SK-N-SH (cell line): ENCODE measurements at regions not wholly inside any gene's neighbourhood (a gene's known extent, or its start where the extent isn't known, plus 50 kb on each side); places are given as distances from the start of the nearest gene placed in this dataset.

Experiments
- CTCF ChIA-PET: fragments of 300-600, 350-600 bp; formaldehyde crosslinking; extraction: SDS; loops from one replicate; lab custom pipeline; 2021; lab: Yijun Ruan, JAX
- POLR2A ChIA-PET: fragments of 350-600 bp; sonication (Branson Sonifier 250); formaldehyde crosslinking; extraction: SDS; loops from one replicate; lab custom pipeline; 2020; ENCODE audit warnings: antibody characterized with exemption, inconsistent platforms; lab: Yijun Ruan, JAX
- DNase-seq: peaks from one replicate; pipeline ENCODE4 v3.0.0; 2012
- H2AFZ ChIP-seq: fragments of 200-600 bp; sonication (generic); 2 replicates; pipeline ENCODE4 v1.8.1; 2016; ENCODE audit warnings: antibody characterized with exemption, mild to moderate bottlenecking, low read depth
- H3F3A ChIP-seq: fragments of 200-600 bp; sonication (generic); replicated peaks from 2 replicates; pipeline ENCODE3; 2016; ENCODE audit warnings: antibody characterized with exemption, mild to moderate bottlenecking; ENCODE audit not compliant: insufficient read depth
- H3K27ac ChIP-seq, 2 experiments: fragments of 200-500 bp in 1 of 2; fragments of 200-600 bp in 1 of 2; sonication (Bioruptor generic) in 1 of 2; sonication (generic), shearing (Covaris generic) in 1 of 2; 2 replicates each; pipeline versions ENCODE4 v1.5.1 to v1.6.1; 2014 to 2016; ENCODE audit warnings: low read depth in 2 of 2, inconsistent platforms in 1 of 2, low read length in 1 of 2, mild to moderate bottlenecking in 1 of 2, mixed read lengths in 1 of 2
- H3K27me3 ChIP-seq: fragments of 200-600 bp; sonication (generic), shearing (Covaris generic); 2 replicates; pipeline ENCODE4 v1.6.1; 2016; ENCODE audit warnings: mixed run types; ENCODE audit not compliant: insufficient read depth
- H3K36me3 ChIP-seq, 2 experiments: fragments of 200-500 bp in 1 of 2; fragments of 200-600 bp in 1 of 2; sonication (Bioruptor generic) in 1 of 2; sonication (generic) in 1 of 2; replicated peaks in 1 of 2; 2 replicates each; pipeline versions ENCODE3 to v1.5.1; 2014 to 2016; ENCODE audit warnings: low read length in 1 of 2, mild to moderate bottlenecking in 1 of 2; ENCODE audit not compliant: insufficient read depth in 2 of 2, control insufficient read depth in 1 of 2
- H3K4me1 ChIP-seq, 2 experiments: fragments of 200-500 bp in 1 of 2; fragments of 200-600 bp in 1 of 2; sonication (Bioruptor generic) in 1 of 2; sonication (generic), shearing (Covaris generic) in 1 of 2; 2 replicates each; pipeline versions ENCODE4 v1.5.1 to v1.6.1; 2014 to 2016; ENCODE audit warnings: low read depth in 1 of 2, low read length in 1 of 2, mixed run types in 1 of 2; ENCODE audit not compliant: insufficient read depth in 2 of 2, control insufficient read depth in 1 of 2
- H3K4me2 ChIP-seq: fragments of 200-600 bp; sonication (generic), shearing (Covaris generic); 2 replicates; pipeline ENCODE4 v1.6.1; 2017; ENCODE audit warnings: mixed run types
- H3K4me3 ChIP-seq, 2 experiments: fragments of 200-500 bp in 1 of 2; fragments of 200-600 bp in 1 of 2; sonication (Bioruptor generic) in 1 of 2; sonication (generic), shearing (Covaris generic) in 1 of 2; 2 replicates each; pipeline versions ENCODE4 v1.5.1 to v1.8.1; 2014 to 2016; ENCODE audit warnings: low read depth in 2 of 2, inconsistent platforms in 1 of 2, low read length in 1 of 2, mild to moderate bottlenecking in 1 of 2, mixed read lengths in 1 of 2, moderate library complexity in 1 of 2
- H3K79me2 ChIP-seq: fragments of 200-600 bp; sonication (generic); 2 replicates; pipeline ENCODE4 v1.8.1; 2017; ENCODE audit warnings: mild to moderate bottlenecking; ENCODE audit not compliant: insufficient read depth
- H3K9ac ChIP-seq: fragments of 200-600 bp; sonication (generic); 2 replicates; pipeline ENCODE4 v1.6.1; 2017; ENCODE audit warnings: mixed run types
- H3K9me2 ChIP-seq: fragments of 200-600 bp; sonication (generic); 2 replicates; pipeline ENCODE4 v1.6.1; 2017; ENCODE audit warnings: mixed run types
- H3K9me3 ChIP-seq: fragments of 200-600 bp; sonication (generic); 2 replicates; pipeline ENCODE4 v1.6.1; 2017; ENCODE audit warnings: mixed run types, mild to moderate bottlenecking, moderate library complexity
- H4K20me1 ChIP-seq: fragments of 200-600 bp; sonication (generic); 2 replicates; pipeline ENCODE4 v1.6.1; 2017; ENCODE audit warnings: mild to moderate bottlenecking, mixed run types; ENCODE audit not compliant: insufficient read depth
- CHD2 ChIP-seq: fragments of 150-350 bp; IDR thresholded peaks from 2 replicates; pipeline ENCODE4 v1.6.1; 2018; ENCODE audit warnings: low read length; ENCODE audit not compliant: partially characterized antibody
- EZH2phosphoT487 ChIP-seq: fragments of 200-600 bp; sonication (generic); IDR thresholded peaks from 2 replicates; pipeline ENCODE4 v1.6.1; 2017; ENCODE audit warnings: low read depth, mixed run types, mild to moderate bottlenecking, antibody characterized with exemption, moderate library complexity, borderline replicate concordance
- FOXJ3 ChIP-seq: sonication (generic); formaldehyde crosslinking; IDR thresholded peaks from 2 replicates; pipeline ENCODE4 v1.5.1; 2020; ENCODE audit warnings: mild to moderate bottlenecking, missing genetic modification reagents
- GABPA ChIP-seq: IDR thresholded peaks from 2 replicates; pipeline ENCODE4 v1.4.0; 2012; ENCODE audit warnings: low read depth, mild to moderate bottlenecking
- GATA2 ChIP-seq: sonication (generic); formaldehyde crosslinking; IDR thresholded peaks from 2 replicates; pipeline ENCODE4 v1.5.0; 2020; ENCODE audit warnings: mild to moderate bottlenecking, missing genetic modification reagents
- MAX ChIP-seq: IDR thresholded peaks from 2 replicates; pipeline ENCODE4 v1.4.0; 2012; ENCODE audit warnings: low read depth
- MXI1 ChIP-seq: IDR thresholded peaks from 2 replicates; pipeline ENCODE4 v1.6.1; 2012; ENCODE audit warnings: mild to moderate bottlenecking, low read depth, low read length, improper control_type of control experiment
- NFIC ChIP-seq: IDR thresholded peaks from 2 replicates; pipeline ENCODE4 v1.4.0; 2012; ENCODE audit warnings: borderline replicate concordance
- POLR2AphosphoS5 ChIP-seq: IDR thresholded peaks from 2 replicates; pipeline ENCODE4 v1.6.1; 2012; ENCODE audit warnings: low read depth, low read length
- RCOR1 ChIP-seq: fragments of 150-350 bp; IDR thresholded peaks from 2 replicates; pipeline ENCODE4 v1.6.1; 2017; ENCODE audit warnings: antibody characterized with exemption, low read length
- REST ChIP-seq: IDR thresholded peaks from 2 replicates; pipeline ENCODE4 v1.6.1; 2012; ENCODE audit warnings: mild to moderate bottlenecking, low read depth, low read length, moderate library complexity
- RFX5 ChIP-seq: IDR thresholded peaks from 2 replicates; pipeline ENCODE4 v1.6.1; 2012; ENCODE audit warnings: mild to moderate bottlenecking, improper control_type of control experiment, low read length
- RXRA ChIP-seq: IDR thresholded peaks from 2 replicates; pipeline ENCODE4 v1.4.0; 2012; ENCODE audit warnings: low read depth, mild to moderate bottlenecking, borderline replicate concordance
- TCF12 ChIP-seq: IDR thresholded peaks from 2 replicates; pipeline ENCODE4 v1.4.0; 2012
- TEAD4 ChIP-seq: IDR thresholded peaks from 2 replicates; pipeline ENCODE4 v1.4.0; 2012; ENCODE audit warnings: mild to moderate bottlenecking, borderline replicate concordance; ENCODE audit not compliant: insufficient read depth
- YY1 ChIP-seq: IDR thresholded peaks from 2 replicates; pipeline ENCODE4 v1.4.0; 2012; ENCODE audit warnings: low read depth, mild to moderate bottlenecking
- ZBTB33 ChIP-seq: IDR thresholded peaks from 2 replicates; pipeline ENCODE4 v1.4.0; 2012; ENCODE audit warnings: low read depth, borderline replicate concordance
- WGBS: methylation state at CpG from one replicate; pipeline ENCODE4 v1.1.6; 2017; ENCODE audit warnings: low lambda C conversion rate; 5-methylcytosine and 5-hydroxymethylcytosine counted together
- TF ChIP-seq, protein P1 (sequence below): fragments of 150-350 bp; IDR thresholded peaks from 2 replicates; pipeline ENCODE4 v1.6.1; 2017; ENCODE audit warnings: antibody characterized with exemption, low read length, low read depth, borderline replicate concordance

DNA sequence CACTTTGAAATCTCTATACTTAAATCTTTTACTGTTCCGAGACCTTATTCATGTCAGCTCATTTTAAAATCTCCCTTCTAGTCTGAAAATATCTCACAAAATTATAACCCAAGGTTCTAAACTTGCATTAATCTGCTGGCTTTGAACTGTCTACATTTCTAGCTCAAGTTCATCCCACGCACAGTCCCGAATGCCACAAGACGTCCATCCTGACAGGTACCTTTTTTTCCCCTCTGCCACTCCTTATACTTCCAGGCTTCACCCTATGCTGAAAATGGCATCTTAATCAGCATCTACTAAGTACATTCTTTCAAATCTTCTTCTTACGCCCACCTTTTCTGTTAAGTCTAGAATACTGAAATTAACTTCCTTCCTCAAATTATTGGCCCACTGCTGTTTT, 259.2 kb upstream of the GALNTL6 start:
- no peak for DNase-seq
- Histone ChIP-seq H3F3A (no peaks in the 10 kb centered on the region), H3K27me3 (no peaks in the 10 kb centered on the region), H3K79me2 (no peaks in the 10 kb centered on the region), H3K36me3 (no peaks in the 10 kb centered on the region), H3K9me2 (no peaks in the 10 kb centered on the region), H3K27ac (no peak overlapping the region), H3K9me3 (no peaks in the 10 kb centered on the region), H2AFZ (no peak overlapping the region), H4K20me1 (no peaks in the 10 kb centered on the region), H3K4me1 (no peaks in the 10 kb centered on the region), H3K9ac (no peak overlapping the region), H3K4me2 (no peak overlapping the region), H3K4me3 (no peak overlapping the region)
- ChIA-PET POLR2A (no interaction called here), CTCF (interaction anchor here (0.7 kb wide), 1 partner anchor 11 kb away, joined by 3 read pairs; no protein-coding TSS in a partner anchor)
- no peak for TF ChIP-seq TEAD4
- TF ChIP-seq, protein P1, sequence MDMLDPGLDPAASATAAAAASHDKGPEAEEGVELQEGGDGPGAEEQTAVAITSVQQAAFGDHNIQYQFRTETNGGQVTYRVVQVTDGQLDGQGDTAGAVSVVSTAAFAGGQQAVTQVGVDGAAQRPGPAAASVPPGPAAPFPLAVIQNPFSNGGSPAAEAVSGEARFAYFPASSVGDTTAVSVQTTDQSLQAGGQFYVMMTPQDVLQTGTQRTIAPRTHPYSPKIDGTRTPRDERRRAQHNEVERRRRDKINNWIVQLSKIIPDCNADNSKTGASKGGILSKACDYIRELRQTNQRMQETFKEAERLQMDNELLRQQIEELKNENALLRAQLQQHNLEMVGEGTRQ, result no peak
- TF ChIP-seq RXRA, result no peak
- TF ChIP-seq FOXJ3 (CRISPR knock-in tag), result no peak
- no peak for TF ChIP-seq EZH2phosphoT487
- no peak for TF ChIP-seq NFIC
- no peak for TF ChIP-seq YY1
- 45% methylated on average over 5 of the region's 5 CpGs for WGBS

DNA sequence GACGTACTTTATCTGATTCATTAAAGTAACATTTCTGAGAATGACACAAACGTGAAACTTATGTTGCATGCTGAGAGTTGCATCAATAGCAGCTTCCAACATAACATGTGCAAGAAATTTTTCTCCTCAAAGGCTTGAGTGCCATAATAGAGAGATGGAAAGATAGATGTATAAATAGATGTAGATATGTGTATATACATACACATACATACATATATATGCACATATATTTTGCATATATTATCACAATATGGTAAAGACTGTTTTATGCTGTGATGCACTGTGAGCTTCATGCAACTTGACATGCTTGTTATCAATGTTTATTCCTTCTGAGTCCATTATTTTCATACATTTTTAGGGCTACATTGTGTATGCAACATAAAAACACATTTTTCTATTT, 270.6 kb upstream of the GALNTL6 start:
- no peaks in the 10 kb centered on the region for H3F3A ChIP-seq
- TF ChIP-seq POLR2AphosphoS5 (no peak), MAX (no peak), REST (no peak), GABPA (no peak), RCOR1 (no peak), MXI1 (no peak), RFX5 (no peak), TEAD4 (no peak), GATA2 (CRISPR knock-in tag) (no peak), TCF12 (no peak), CHD2 (no peak), ZBTB33 (no peak), FOXJ3 (CRISPR knock-in tag) (no peak), NFIC (no peak)
- TF ChIP-seq, protein P1, result no peak

More for the DNA sequence above, 270.6 kb upstream of the GALNTL6 start:
- Histone ChIP-seq H2AFZ (no peak overlapping the region), H3K9me3 (no peaks in the 10 kb centered on the region), H3K4me2 (no peak overlapping the region), H3K36me3 (no peaks in the 10 kb centered on the region), H3K79me2 (no peaks in the 10 kb centered on the region), H3K9ac (no peak overlapping the region), H3K27ac (no peak overlapping the region), H4K20me1 (no peaks in the 10 kb centered on the region), H3K27me3 (no peaks in the 10 kb centered on the region), H3K4me3 (no peak overlapping the region), H3K4me1 (no peaks in the 10 kb centered on the region), H3K9me2 (no peaks in the 10 kb centered on the region)
- 6% methylated on average over 2 of the region's 2 CpGs for WGBS
- no peak for DNase-seq
- CTCF ChIA-PET, result no interaction called here
- POLR2A ChIA-PET, result no interaction called here
